Embryonic facial prominence (tissue), 1 donor: ENCODE measurements at regions not wholly inside any gene's neighbourhood (a gene's known extent, or its start where the extent isn't known, plus 50 kb on each side); places are given as distances from the start of the nearest gene placed in this dataset.
"Not testable (repeated sequence)": the region's sequence is repeated elsewhere in the genome, so short reads cannot be mapped to it uniquely, and the experiment has no call there.

Experiments used
- DNase-seq: peaks from one replicate; pipeline ENCODE4 v3.0.0-alpha.2; 2016; ENCODE audit errors: extremely low spot score

DNA sequence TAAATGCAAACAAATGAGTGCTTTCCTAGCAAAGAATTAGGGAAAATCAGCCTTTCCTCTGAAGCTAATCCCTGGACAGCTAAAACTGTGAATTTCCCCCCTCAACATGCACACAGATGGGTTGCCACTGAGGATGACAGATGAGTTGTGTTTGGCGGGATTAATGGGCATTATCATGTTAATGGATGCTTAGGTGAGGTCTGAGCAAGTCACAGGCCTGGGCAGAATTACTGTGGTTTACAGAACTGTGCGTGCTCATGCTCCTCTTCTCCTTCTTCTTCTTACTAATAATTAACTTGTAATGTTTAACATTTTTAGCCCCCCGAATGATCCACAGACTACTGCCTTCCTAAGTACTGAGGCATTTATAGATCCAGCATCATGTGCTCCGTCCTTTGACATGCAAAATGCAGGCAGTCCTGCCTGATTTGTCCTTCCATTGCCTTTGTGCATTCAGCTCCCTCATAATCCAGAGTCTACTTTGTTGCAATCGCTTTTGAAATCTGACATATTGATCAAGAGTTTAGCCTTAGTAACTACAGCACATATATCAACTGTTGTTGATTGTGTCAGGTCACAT is 753.4 kb upstream of the MMS22L start:
- DNase-seq = no peak

- no peak for DNase-seq
Observed at GRCh38 chr6:98037571-98037970, 754.6 kb upstream of the MMS22L start.

- no peak for DNase-seq
Observed at GRCh38 chr6:98039443-98039842, 756.4 kb upstream of the MMS22L start.

DNA sequence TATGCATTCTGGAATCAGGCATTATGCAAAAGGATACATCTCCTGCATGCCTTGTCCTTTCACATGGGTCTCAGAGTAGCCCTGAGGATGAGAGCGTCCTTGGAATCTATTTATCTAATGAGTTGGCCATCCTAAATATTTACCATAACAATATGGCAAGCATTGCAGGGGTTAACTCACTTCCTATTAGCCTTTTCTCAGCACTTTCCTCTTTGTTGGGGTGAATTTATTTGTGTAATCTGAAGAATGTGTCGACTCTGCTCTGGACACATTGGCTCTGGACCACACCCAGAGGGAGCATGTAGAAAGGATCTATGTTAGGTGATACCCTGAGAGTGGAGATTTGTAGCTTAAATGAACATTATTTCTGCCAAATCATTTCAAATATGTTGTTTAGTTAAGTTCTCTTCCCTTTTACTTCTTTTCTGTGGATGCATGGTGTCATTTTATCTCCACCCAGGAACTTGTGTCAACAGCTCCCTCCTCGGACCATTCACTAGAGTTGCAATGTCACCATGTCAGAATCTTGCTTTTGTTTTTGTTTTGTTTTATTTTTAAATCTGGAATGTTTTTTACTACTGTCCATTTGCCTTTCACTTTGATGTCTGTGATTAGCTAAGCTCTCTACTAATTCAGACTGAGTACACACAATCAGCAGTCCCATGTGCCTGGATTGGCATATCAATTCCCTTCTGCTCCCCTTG is 757.0 kb upstream of the MMS22L start:
- no peak for DNase-seq

DNA sequence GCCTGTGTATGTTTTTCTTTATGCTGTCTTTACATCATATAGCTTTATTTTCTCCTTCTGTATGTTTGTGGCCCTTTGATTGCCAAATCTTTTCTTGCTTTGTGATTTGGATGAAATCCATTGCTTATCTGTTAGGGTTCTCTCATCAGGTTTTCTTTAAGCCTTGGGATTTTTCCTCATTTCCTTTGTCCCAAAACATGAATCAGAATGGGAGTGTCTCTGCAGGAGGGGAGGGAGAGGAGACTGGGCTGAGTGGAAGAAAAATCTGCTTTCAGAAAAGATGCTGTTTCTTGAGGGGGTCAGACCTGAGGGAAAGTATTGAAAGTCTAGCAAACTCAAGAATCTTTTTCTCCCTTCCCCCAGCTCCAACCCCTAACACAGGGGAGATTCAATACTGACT is 758.0 kb upstream of the MMS22L start:
- no peak for DNase-seq

GRCh38 chr6:98041921-98042320 is 758.9 kb upstream of the MMS22L start:
- DNase-seq = no peak

DNA sequence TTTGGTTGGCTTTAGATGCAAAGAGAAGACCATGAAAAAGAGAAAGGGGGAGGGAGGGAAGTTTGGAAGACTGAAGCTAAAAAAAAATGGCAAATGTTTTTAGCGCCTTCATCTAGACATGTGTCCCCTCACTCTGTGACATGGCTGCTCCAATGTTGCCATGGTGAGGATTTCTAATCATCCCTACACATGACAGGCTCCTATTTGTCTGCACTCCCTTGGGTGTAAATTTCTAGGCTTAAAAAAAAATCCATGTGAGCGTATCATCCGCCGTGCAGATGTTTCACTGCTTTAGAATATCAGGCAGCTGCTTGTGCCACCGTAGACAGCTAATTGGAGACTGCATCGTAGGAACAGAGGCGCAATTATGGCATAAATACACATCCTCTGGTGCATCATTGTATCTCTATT is 761.1 kb upstream of the MMS22L start:
- DNase-seq = no peak

DNA sequence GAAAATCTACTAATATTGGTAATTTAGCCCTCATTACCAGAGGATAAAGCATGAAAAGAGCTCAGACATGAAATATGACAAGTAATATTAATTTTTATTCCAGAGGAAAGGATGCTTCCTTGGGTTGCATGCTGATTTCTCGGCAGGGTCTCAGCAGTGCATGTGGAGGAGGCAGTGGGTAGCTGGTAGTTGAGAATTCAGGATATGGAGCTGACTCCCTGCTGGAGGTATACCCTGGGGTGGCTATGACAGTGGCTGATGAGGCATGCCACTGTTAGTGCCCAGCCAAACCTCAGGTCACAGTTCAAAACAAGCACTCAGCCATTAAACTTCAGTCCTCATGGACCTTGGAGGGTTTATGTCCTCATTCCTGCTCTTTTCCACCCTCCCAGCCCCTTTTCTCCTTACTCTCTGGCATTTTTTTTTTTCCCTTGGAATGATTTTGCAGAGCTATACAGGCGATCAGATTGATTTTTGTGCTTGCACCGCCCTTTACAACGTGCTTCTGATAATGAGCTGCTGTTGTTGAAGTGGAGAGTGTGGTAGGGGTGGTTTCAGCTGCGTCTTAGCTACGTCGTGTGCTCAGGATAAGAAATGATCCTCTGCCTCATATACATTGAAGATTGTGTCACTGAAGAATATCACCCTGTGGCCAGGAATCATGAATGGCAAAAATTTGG is 761.9 kb upstream of the MMS22L start:
- DNase-seq = no peak

- DNase-seq = no peak
Observed at GRCh38 chr6:98047164-98047563, 764.1 kb upstream of the MMS22L start.

GRCh38 chr6:98047871-98048270 is 764.9 kb upstream of the MMS22L start:
- no peak for DNase-seq

DNA sequence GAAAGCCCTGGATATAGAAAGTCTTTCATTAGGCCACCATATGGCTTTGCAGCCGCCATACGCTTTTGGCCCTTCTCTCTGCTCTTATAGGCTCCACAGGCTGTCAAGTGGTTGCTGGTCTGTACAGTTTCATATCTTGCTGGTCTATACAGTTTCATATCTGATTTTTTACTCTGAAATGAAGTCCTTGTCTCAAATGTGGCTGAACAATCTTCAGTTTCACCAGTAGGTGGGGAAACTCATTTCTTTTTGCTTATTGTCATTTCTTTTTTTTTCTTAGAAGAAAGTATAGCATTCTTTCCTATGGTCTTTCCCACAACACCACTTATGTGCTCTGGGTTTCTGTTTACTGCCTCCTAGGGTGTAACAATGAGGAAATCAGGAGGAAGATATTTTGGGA is 771.4 kb upstream of the MMS22L start:
- no peak for DNase-seq

GRCh38 chr6:98056955-98057354 is 773.9 kb upstream of the MMS22L start:
- DNase-seq = no peak

- DNase-seq = no peak
Observed at GRCh38 chr6:98067375-98067774, 767.0 kb upstream of the POU3F2 start.

- DNase-seq = not testable (repeated sequence)
Observed at GRCh38 chr6:98088537-98088936, 745.8 kb upstream of the POU3F2 start.

DNA sequence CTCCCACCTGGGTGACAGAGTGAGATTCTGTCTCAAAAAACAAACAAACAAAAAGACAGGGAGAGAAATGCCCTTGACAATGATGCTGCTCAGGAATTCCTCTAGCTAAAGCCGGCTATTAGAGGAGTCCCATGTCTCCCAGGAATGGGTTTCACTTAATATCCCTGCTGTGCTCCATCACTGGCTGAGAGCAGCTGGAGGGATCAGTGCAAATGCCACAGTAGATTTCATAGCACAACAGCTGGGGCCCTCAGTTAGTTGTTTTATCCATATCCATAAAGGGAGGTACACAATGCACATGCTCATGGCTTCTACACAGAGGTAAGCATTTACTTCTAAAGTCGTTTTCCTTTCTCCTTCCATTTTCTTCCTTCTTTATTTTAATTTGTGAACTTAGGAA is 742.0 kb upstream of the POU3F2 start:
- DNase-seq = no peak

GRCh38 chr6:98094696-98095095 is 739.7 kb upstream of the POU3F2 start:
- DNase-seq = no peak

GRCh38 chr6:98107801-98108200 is 726.6 kb upstream of the POU3F2 start:
- no peak for DNase-seq

- DNase-seq = no peak
Observed at GRCh38 chr6:98116455-98116854, 717.9 kb upstream of the POU3F2 start.

- DNase-seq = no peak
Observed at GRCh38 chr6:98117068-98117467, 717.3 kb upstream of the POU3F2 start.

GRCh38 chr6:98118397-98119045 is 715.9 kb upstream of the POU3F2 start:
- no peak for DNase-seq

DNA sequence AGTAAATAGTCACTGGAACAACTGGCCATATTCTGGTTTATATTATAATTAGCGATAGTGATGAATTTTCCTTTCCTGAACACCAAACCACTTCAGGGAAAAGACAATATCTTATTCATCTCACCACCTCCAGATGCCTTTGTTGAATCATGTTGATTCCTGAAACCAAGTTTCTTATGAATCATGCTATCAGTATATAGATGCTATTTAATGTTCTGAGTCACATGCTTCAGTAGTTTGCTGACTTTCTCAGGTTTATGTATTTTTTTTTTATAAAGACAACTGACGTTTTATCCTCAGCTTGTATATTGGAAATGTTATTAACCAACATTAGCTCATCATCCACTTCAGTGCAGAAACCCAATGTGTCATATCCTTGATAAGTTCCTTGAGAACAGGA is 710.2 kb upstream of the POU3F2 start:
- DNase-seq = no peak

- no peak for DNase-seq
Observed at GRCh38 chr6:98131290-98131990, 702.9 kb upstream of the POU3F2 start.
